Body of pancreas (tissue), 4 donors: ENCODE measurements at regions not wholly inside any gene's neighbourhood (a gene's known extent, or its start where the extent isn't known, plus 50 kb on each side); places are given as distances from the start of the nearest gene placed in this dataset.

ENCODE experiments used
- CTCF ChIP-seq, 7 experiments: fragments of 450-650 bp in 4 of 7; fragments of 200-600 bp in 3 of 7; sonication (generic) in 3 of 7; IDR thresholded peaks; one replicate each; pipeline ENCODE4 v1.5.1; 2016 to 2019; ENCODE audit warnings: antibody characterized with exemption in 7 of 7
- POLR2A ChIP-seq, 3 donors: fragments of 450-650 bp; IDR thresholded peaks; one replicate each; pipeline ENCODE4 v1.6.1; 2016; ENCODE audit warnings: antibody characterized with exemption in 3 of 3, mild to moderate bottlenecking in 2 of 3

GRCh38 chr14:97843066-97843465 lies 1045.9 kb downstream of the VRK1 start:
- TF ChIP-seq POLR2A (IDR thresholded peaks at IDR 0.05) = no peak
- TF ChIP-seq CTCF (IDR thresholded peaks at IDR 0.05) = no peak
